ENCODE measurements at regions not wholly inside any gene's neighbourhood (a gene's known extent, or its start where the extent isn't known, plus 50 kb on each side); places are given as distances from the start of the nearest gene placed in this dataset.

DNA sequence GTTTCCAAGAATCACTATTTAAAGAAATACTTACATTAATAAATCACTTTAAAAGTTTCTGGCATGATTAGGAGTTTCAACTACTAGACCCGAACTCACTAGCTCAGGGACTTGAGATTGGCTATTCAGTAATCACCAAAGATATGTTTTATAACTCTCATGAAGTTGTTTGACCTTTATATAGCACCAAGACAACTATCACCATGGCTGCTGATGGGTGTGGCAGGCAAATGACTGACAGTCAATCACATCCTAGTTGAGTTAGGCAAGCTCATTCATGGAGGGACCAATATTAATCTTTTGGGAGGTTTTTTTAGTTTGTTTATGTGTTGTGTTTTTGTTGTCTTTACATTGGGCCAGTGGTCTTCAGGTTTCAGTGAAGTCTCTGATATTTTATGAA lies 376.3 kb upstream of the C1orf87 start:
- H3K27ac Mint-ChIP-seq: no peak overlapping the region
- DNase-seq (no peak), ATAC-seq (ENCODE audit: poor library complexity) (no peak)
- peaks cover 4 to 6% of the 10 kb centered on the region in 2 experiments for H3K9me3 ChIP-seq (ENCODE audit: control insufficient read depth in 1 of 2, insufficient read depth in 1 of 2, low read length in 2 of 2)
- H3K27me3 ChIP-seq (ENCODE audit: control insufficient read depth in 1 of 2, insufficient read depth in 2 of 2, low read length in 2 of 2): no peaks in the 10 kb centered on the region
- no peak overlapping the region for H3K4me3 ChIP-seq (ENCODE audit: low read length)
- no peaks in the 10 kb centered on the region for H3K27me3 Mint-ChIP-seq
- H3K4me1 ChIP-seq (ENCODE audit: insufficient read depth, low read length): no peaks in the 10 kb centered on the region
- ChIA-PET CTCF (no interaction called here), POLR2A (no interaction called here)
- TF ChIP-seq, protein P1, sequence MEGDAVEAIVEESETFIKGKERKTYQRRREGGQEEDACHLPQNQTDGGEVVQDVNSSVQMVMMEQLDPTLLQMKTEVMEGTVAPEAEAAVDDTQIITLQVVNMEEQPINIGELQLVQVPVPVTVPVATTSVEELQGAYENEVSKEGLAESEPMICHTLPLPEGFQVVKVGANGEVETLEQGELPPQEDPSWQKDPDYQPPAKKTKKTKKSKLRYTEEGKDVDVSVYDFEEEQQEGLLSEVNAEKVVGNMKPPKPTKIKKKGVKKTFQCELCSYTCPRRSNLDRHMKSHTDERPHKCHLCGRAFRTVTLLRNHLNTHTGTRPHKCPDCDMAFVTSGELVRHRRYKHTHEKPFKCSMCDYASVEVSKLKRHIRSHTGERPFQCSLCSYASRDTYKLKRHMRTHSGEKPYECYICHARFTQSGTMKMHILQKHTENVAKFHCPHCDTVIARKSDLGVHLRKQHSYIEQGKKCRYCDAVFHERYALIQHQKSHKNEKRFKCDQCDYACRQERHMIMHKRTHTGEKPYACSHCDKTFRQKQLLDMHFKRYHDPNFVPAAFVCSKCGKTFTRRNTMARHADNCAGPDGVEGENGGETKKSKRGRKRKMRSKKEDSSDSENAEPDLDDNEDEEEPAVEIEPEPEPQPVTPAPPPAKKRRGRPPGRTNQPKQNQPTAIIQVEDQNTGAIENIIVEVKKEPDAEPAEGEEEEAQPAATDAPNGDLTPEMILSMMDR (IDR thresholded peaks at IDR 0.05): no peak
- H3K36me3 Mint-ChIP-seq (ENCODE audit: low read depth): no peaks in the 10 kb centered on the region
- H3K36me3 ChIP-seq (ENCODE audit: insufficient read depth, low read length): no peaks in the 10 kb centered on the region
- intact Hi-C loops (cut with DNase I, micrococcal nuclease): no loop called here
- no peaks in the 10 kb centered on the region for H3K4me1 Mint-ChIP-seq (ENCODE audit: low read depth)
- H3K4me3 Mint-ChIP-seq: no peak overlapping the region
- H3K27ac ChIP-seq (ENCODE audit: low read depth in 1 of 2, low read length in 2 of 2): no peak overlapping the region
- peaks cover 10% of the 10 kb centered on the region for H3K9me3 Mint-ChIP-seq

DNA sequence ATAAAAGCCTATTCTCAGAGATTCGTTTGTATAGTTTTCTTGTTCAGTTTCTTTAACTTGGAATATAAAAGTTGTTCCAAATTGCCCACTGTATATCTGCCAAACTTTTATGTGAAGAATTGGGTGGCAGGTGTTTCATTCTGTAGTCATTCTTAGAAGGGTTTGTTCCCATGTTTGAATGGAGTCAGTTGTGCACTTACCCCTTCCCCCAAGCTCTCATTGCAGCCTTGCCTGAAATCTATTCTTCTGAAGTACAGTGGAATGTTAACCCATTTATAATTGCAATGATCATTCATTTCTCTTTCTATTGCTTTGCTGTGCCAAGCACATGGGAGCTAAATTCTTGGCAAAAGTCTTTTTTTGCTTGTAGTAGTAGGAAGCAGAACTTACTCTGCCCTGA lies 375.3 kb upstream of the C1orf87 start:
- ATAC-seq (ENCODE audit: poor library complexity): no peak
- no peaks in the 10 kb centered on the region for H3K36me3 ChIP-seq (ENCODE audit: insufficient read depth, low read length)
- no peaks in the 10 kb centered on the region for H3K27me3 ChIP-seq (ENCODE audit: control insufficient read depth in 1 of 2, insufficient read depth in 2 of 2, low read length in 2 of 2)
- no peak overlapping the region for H3K27ac Mint-ChIP-seq
- H3K4me3 Mint-ChIP-seq: no peak overlapping the region
- H3K9me3 ChIP-seq (ENCODE audit: control insufficient read depth in 1 of 2, insufficient read depth in 1 of 2, low read length in 2 of 2): peaks cover 0 to 4% of the 10 kb centered on the region in 2 experiments
- intact Hi-C loops (cut with DNase I, micrococcal nuclease): no loop called here
- no peak overlapping the region for H3K4me3 ChIP-seq (ENCODE audit: low read length)
- CTCF ChIA-PET: no interaction called here
- H3K27me3 Mint-ChIP-seq: no peaks in the 10 kb centered on the region
- POLR2A ChIA-PET: no interaction called here
- H3K27ac ChIP-seq (ENCODE audit: low read depth in 1 of 2, low read length in 2 of 2): no peak overlapping the region
- no peak for DNase-seq
- no peaks in the 10 kb centered on the region for H3K4me1 ChIP-seq (ENCODE audit: insufficient read depth, low read length)
- H3K4me1 Mint-ChIP-seq (ENCODE audit: low read depth): no peaks in the 10 kb centered on the region
- TF ChIP-seq, protein P1 (IDR thresholded peaks at IDR 0.05): no peak
- peaks cover 10% of the 10 kb centered on the region for H3K9me3 Mint-ChIP-seq
- H3K36me3 Mint-ChIP-seq (ENCODE audit: low read depth): no peaks in the 10 kb centered on the region

DNA sequence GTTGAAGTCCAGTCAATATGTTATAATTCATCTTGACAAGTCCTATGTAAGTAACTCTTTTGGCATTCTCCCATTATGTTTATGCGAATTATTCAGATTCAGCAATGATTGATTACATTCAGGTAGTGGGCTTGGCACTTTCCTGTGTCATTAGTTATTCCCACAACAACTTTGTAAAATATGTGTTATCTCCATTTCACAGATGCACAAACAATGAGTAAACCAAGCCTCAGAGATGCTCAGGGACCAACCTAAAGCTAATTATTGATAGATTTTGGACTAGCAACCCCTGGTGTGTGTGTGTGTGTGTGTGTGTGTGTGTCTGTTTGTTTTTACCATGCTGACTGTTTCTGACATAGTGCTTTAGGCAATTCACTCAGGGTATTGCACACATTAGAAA lies 371.1 kb upstream of the C1orf87 start:
- Histone ChIP-seq H3K4me3 (ENCODE audit: low read length) (no peak overlapping the region), H3K4me1 (ENCODE audit: insufficient read depth, low read length) (no peaks in the 10 kb centered on the region), H3K27me3 (ENCODE audit: control insufficient read depth in 1 of 2, insufficient read depth in 2 of 2, low read length in 2 of 2) (no peaks in the 10 kb centered on the region), H3K36me3 (ENCODE audit: insufficient read depth, low read length) (no peaks in the 10 kb centered on the region), H3K27ac (ENCODE audit: low read depth in 1 of 2, low read length in 2 of 2) (no peak overlapping the region), H3K9me3 (ENCODE audit: control insufficient read depth in 1 of 2, insufficient read depth in 1 of 2, low read length in 2 of 2) (peaks cover 0 to 4% of the 10 kb centered on the region in 2 experiments)
- ATAC-seq (ENCODE audit: poor library complexity) (no peak), DNase-seq (no peak)
- H3K9me3 Mint-ChIP-seq: peaks cover 6% of the 10 kb centered on the region
- H3K27ac Mint-ChIP-seq: no peak overlapping the region
- no peaks in the 10 kb centered on the region for H3K27me3 Mint-ChIP-seq
- no peaks in the 10 kb centered on the region for H3K36me3 Mint-ChIP-seq (ENCODE audit: low read depth)
- intact Hi-C loops (cut with DNase I, micrococcal nuclease): no loop called here
- no peak overlapping the region for H3K4me3 Mint-ChIP-seq
- TF ChIP-seq, protein P1 (IDR thresholded peaks at IDR 0.05): no peak
- ChIA-PET CTCF (no interaction called here), POLR2A (no interaction called here)
- no peaks in the 10 kb centered on the region for H3K4me1 Mint-ChIP-seq (ENCODE audit: low read depth)

Measured in CD4-positive, alpha-beta T cell (primary cell).